ENCODE measurements at regions not wholly inside any gene's neighbourhood (a gene's known extent, or its start where the extent isn't known, plus 50 kb on each side); places are given as distances from the start of the nearest gene placed in this dataset.
"Not testable (repeated sequence)": the region's sequence is repeated elsewhere in the genome, so short reads cannot be mapped to it uniquely, and the experiment has no call there.

DNA sequence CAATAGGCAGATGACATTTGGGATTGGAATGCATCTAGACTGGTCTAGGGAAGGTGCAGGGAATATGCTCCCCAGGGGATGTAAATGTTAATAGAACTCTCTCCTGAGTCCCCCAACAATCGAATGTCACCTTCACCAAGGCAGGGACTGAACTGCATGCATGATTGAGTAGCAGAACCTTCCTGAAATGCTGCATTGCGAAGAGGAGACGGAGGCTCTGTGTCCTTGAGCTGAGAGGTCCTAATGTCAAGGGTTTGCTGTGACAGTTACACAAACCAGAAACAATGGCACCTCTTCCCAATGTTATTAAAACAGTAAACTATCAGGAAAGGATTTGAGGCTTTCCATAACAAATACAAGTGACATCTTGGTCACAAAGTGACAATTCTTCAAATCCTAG, 117.5 kb upstream of the SFSWAP start:
- intact Hi-C loops (cut with micrococcal nuclease) = no loop called here
- no peaks in the 10 kb centered on the region for H3K9me3 Mint-ChIP-seq
- H3K27me3 Mint-ChIP-seq = peaks cover 2% of the 10 kb centered on the region
- peaks cover 56% of the 10 kb centered on the region for H3K4me1 Mint-ChIP-seq (ENCODE audit: low read depth)
- no peaks in the 10 kb centered on the region for H3K36me3 Mint-ChIP-seq (ENCODE audit: low read depth)
- H3K27ac Mint-ChIP-seq = peak overlapping the region; percentile 63
- no peak overlapping the region for H3K4me3 Mint-ChIP-seq

DNA sequence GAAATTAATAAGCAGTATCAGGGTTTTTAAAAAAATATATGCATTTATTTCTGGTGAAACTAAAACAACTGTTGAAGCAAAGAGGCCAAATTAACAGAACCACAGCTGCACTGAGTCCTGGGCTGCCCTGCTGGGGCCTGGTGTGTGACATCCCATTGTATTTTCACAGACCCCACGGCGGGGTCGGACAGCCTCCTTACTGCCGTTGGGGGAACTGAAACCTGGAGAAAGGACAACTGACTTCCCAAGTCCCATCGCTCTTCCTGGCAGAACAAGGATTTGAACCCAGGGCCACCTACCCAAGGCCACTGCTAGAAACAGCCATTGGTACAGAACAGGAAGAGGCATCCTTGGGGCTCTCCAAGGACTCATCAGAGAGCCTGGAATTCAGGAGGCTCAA, 114.8 kb upstream of the SFSWAP start:
- H3K27me3 Mint-ChIP-seq = peaks cover 9% of the 10 kb centered on the region
- H3K27ac Mint-ChIP-seq = no peak overlapping the region
- no peaks in the 10 kb centered on the region for H3K9me3 Mint-ChIP-seq

DNA sequence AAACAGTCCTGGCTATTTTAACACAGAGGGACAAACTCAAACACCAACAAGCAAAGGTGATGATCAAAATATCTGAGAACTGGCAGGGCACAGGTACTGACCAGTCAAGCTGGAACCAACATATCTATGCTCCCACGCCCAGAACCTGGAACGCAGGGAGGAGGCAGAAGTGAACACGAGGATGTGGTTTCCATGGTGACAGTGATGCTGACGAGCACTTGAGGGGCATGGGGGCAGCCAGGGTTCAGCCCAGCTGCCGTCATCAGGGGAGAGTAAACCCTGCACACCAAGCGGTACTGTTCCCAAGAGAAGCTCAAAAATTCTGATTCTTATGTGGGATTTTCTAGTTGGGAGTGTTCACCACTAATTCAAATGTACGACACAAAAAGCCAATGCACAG, 113.6 kb upstream of the SFSWAP start:
- intact Hi-C loops (cut with micrococcal nuclease) = no loop called here
- Mint-ChIP-seq H3K27ac (no peak overlapping the region), H3K36me3 (ENCODE audit: low read depth) (no peaks in the 10 kb centered on the region), H3K4me1 (ENCODE audit: low read depth) (peaks cover 28% of the 10 kb centered on the region), H3K9me3 (no peaks in the 10 kb centered on the region), H3K4me3 (no peak overlapping the region), H3K27me3 (peaks cover 7% of the 10 kb centered on the region)

More for the DNA sequence above, 114.8 kb upstream of the SFSWAP start:
- H3K36me3 Mint-ChIP-seq (ENCODE audit: low read depth) = no peaks in the 10 kb centered on the region
- H3K4me1 Mint-ChIP-seq (ENCODE audit: low read depth) = peaks cover 38% of the 10 kb centered on the region
- intact Hi-C loops (cut with micrococcal nuclease) = no loop called here
- no peak overlapping the region for H3K4me3 Mint-ChIP-seq

DNA sequence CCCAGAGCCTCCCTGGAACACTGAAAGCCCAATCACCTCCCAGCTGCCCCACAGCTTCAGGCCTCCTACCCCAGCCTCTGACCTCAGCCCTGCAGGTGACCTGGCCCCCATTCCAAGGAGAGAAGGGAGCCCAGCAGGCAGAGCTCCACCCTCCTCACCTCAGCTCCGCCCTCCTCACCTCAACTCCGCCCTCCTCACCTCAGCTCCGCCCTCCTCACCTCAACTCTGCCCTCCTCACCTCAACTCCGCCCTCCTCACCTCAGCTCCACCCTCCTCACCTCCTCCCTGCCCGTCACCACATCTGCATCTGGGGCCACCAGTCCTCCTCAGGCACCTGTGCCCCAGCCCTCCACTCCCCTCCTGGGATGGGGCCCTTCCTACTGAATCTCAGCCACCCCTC, 112.2 kb upstream of the SFSWAP start:
- Mint-ChIP-seq H3K4me1 (ENCODE audit: low read depth) (peaks cover 26% of the 10 kb centered on the region), H3K27me3 (peaks cover 7% of the 10 kb centered on the region), H3K27ac (no peak overlapping the region), H3K4me3 (no peak overlapping the region), H3K36me3 (ENCODE audit: low read depth) (no peaks in the 10 kb centered on the region), H3K9me3 (no peaks in the 10 kb centered on the region)
- intact Hi-C loops (cut with micrococcal nuclease) = no loop called here

DNA sequence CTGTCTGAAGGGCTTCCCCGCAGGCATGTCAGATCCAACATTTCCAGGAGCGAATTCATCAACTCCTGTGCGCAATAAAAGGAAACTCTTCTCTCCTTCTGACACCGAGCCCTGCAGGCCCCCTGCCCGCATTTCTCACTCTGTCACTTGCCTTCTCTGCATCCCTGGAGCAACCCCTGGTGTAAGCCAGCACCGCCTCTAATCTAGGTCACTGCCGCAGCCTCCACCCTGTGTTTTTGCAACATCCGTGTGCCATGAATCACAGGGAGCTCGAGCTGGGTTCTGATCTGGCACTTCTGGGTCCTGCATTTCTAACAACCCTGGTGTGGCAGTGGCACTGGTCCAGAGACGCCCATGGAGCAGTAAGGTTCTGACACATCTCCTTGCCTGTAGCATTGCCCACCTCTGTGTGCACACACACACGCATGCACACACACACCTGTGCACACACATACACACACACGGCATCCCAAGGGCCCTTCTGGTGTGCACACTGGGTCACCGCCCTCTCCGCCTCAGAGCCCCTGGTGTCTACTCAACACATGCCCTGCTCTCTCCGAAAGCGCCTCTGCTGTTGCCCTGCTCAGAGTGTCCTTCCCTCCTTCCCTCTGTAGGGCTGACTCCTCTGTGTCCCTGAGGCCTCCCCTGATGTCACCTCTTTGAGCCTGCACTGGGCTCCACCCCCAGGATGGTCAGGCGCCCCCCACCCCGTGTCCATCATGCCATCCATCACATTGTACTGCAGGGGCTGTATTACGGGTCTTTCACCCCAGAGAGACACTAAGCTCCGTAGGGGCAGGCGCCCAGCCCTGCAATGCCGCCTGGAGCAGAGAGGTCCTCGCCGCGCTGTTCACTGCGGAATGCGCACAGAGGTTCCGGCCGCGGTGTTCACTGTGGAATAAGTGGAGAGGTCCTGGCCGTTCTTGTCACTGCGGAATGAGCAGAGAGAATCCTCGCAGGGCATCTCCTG, 111.4 kb upstream of the SFSWAP start:
- Mint-ChIP-seq H3K4me3 (no peak overlapping the region), H3K4me1 (ENCODE audit: low read depth) (peaks cover 28% of the 10 kb centered on the region), H3K27ac (no peak overlapping the region), H3K36me3 (ENCODE audit: low read depth) (no peaks in the 10 kb centered on the region), H3K27me3 (peaks cover 7% of the 10 kb centered on the region), H3K9me3 (no peaks in the 10 kb centered on the region)
- intact Hi-C loops (cut with micrococcal nuclease) = no loop called here

DNA sequence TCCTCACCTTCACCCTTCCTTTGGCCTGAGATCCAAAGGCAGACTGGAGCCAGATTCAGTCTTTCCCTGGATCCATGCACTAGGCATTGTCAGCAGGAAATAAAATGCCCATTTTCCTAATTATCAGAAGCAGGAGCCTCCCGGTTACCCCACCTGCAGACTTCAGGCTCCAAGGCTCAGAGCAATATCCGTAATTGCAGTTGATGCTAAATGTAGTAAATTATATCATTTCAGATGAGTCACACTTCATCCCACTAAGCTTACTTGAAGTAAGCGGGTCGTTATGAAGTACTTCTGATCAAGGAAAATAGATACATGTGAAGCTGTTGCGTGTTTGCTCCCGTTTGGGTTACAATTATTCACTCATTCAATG, 110.7 kb upstream of the SFSWAP start:
- H3K36me3 Mint-ChIP-seq (ENCODE audit: low read depth) = no peaks in the 10 kb centered on the region
- intact Hi-C loops (cut with micrococcal nuclease) = no loop called here
- H3K9me3 Mint-ChIP-seq = no peaks in the 10 kb centered on the region
- H3K27me3 Mint-ChIP-seq = peaks cover 7% of the 10 kb centered on the region
- no peak overlapping the region for H3K4me3 Mint-ChIP-seq
- H3K27ac Mint-ChIP-seq = no peak overlapping the region
- H3K4me1 Mint-ChIP-seq (ENCODE audit: low read depth) = peaks cover 35% of the 10 kb centered on the region

DNA sequence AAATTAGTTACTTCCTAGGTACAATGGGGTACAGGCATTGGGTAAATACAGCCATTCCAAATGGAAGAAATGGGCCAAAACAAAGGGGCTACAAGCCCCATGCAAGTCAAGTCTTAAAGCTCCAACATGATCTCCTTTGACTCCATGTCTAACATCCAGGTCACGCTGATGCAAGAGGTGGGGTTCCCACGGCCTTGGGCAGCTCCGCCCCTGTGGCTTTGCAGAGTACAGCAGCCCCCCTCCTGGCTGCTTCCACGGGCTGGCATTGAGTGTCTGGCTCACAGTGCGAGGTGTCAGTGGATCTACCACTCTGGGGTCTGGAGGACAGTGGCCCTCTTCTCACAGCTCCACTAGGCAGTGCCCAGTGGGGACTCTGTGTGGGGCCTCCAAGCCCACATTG, 109.4 kb upstream of the SFSWAP start:
- intact Hi-C loops (cut with micrococcal nuclease); H3K27ac Mint-ChIP-seq; H3K4me3 Mint-ChIP-seq; H3K36me3 Mint-ChIP-seq (ENCODE audit: low read depth); H3K9me3 Mint-ChIP-seq; H3K27me3 Mint-ChIP-seq: not testable (repeated sequence)
- H3K4me1 Mint-ChIP-seq (ENCODE audit: low read depth) = peaks cover 48% of the 10 kb centered on the region

DNA sequence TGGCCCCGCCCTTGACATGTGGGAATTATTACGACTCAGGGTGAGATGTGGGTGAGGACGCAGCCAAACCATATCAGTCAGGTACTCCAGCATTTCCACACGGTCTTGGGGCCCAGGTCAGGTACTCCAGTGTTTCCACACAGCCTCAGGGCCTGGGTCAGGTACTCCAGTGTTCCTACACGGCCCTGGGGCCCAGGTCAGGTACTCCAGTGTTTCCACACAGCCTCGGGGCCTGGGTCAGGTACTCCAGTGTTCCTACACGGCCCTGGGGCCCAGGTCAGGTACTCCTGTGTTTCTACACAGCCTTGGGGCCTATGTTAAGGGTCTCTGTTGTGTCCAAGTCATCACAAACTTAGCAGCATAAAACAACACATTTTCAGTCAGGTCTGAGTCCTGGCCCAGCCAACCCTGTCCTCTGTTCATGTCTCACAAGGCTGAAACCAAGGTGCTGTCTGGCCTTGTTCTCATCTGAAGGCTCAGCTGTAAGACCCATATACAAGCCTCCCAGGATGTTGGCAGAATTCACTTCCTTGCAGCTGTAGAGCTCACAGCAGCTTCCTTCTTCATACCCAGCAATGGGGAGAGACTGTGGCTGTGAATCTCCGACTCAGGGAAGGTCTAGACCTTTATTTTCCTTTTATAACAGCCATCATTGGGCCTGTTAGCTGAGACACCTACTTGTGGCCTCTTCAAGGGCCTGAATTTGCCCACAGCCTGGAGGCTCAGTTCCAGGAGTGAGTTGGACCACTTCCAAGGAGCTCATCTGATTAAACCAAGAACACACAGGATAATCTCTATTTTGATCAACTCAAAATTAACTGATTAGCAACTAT, 107.6 kb upstream of the SFSWAP start:
- H3K4me1 Mint-ChIP-seq (ENCODE audit: low read depth) = peaks cover 65% of the 10 kb centered on the region

DNA sequence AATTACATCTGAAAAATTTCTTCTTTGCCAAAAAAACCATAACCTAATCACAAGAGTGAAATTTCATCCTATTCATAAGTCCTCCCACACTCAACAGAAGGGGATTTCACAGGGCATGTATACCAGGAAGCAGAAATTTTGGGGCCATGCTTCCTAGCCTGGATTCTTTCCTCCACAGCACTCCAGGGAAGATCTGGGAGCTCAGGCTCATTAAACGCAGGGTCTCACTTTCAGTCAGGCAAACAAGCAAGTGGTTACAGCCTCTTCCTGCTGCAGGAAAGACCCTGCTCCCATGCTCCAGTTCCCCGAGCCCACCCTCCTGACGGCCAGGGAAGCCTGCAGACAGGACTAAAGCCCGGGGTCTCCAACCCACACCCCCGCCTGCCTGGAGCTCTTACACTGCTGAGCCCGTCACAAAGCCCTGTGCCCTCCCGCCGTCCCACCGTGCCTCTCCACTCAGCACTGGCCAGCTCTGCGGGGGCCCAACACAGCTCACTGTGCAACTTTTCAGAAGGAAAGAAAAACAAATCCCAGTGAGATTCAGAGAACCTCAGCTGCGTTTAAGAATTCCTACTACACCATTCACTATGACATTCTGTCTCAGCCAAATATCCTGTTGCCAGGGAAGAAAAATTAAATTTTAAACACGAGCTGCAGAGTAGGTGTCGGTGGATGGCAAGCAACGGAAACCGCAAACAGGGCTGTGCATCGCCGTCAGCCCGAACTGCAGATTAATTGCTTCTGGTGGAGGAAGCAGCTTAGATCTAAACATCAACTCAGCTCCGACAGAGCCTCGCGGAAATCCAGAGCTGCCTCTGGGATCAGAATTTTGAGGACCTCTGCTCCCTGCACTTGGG, 106.7 kb upstream of the SFSWAP start:
- H3K27ac Mint-ChIP-seq = peak overlapping the region; percentile 75
- no peaks in the 10 kb centered on the region for H3K9me3 Mint-ChIP-seq
- intact Hi-C loops (cut with micrococcal nuclease) = no loop called here
- H3K27me3 Mint-ChIP-seq = peaks cover 4% of the 10 kb centered on the region
- H3K36me3 Mint-ChIP-seq (ENCODE audit: low read depth) = no peaks in the 10 kb centered on the region
- H3K4me3 Mint-ChIP-seq = peak overlapping the region; percentile 40
- H3K4me1 Mint-ChIP-seq (ENCODE audit: low read depth) = peaks cover 64% of the 10 kb centered on the region

More for the DNA sequence above, 107.6 kb upstream of the SFSWAP start:
- no peaks in the 10 kb centered on the region for H3K36me3 Mint-ChIP-seq (ENCODE audit: low read depth)
- intact Hi-C loops (cut with micrococcal nuclease) = no loop called here
- peak overlapping the region; percentile 75 for H3K27ac Mint-ChIP-seq
- peaks cover 7% of the 10 kb centered on the region for H3K27me3 Mint-ChIP-seq
- H3K9me3 Mint-ChIP-seq = no peaks in the 10 kb centered on the region
- no peak overlapping the region for H3K4me3 Mint-ChIP-seq

DNA sequence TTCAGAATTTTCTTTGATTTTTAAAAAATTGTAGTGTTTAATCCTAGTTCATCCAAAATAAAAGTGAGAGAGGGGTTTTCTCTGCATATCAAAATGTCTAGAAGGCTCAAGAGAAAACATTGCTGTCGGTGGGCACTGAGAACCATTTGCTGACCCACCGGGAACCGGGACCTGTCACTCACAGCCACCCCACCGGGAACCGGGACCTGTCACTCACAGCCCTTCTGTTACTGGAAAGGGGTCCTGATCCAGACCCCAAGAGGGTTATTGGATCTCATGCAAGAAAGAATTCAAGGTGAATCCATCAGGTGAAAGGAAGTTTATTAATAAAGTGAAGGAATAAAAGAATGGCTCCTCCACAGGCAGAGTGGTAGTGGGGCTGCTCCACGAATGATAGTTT, 106.0 kb upstream of the SFSWAP start:
- H3K36me3 Mint-ChIP-seq (ENCODE audit: low read depth) = no peaks in the 10 kb centered on the region
- no peak overlapping the region for H3K4me3 Mint-ChIP-seq
- H3K9me3 Mint-ChIP-seq = no peaks in the 10 kb centered on the region
- peak overlapping the region; percentile 75 for H3K27ac Mint-ChIP-seq
- intact Hi-C loops (cut with micrococcal nuclease) = loop anchor here (5.0 kb wide), 1 partner anchor 107 kb away; the partner anchor contains the start of gene SFSWAP
- H3K27me3 Mint-ChIP-seq = peaks cover 2% of the 10 kb centered on the region
- H3K4me1 Mint-ChIP-seq (ENCODE audit: low read depth) = peaks cover 64% of the 10 kb centered on the region

DNA sequence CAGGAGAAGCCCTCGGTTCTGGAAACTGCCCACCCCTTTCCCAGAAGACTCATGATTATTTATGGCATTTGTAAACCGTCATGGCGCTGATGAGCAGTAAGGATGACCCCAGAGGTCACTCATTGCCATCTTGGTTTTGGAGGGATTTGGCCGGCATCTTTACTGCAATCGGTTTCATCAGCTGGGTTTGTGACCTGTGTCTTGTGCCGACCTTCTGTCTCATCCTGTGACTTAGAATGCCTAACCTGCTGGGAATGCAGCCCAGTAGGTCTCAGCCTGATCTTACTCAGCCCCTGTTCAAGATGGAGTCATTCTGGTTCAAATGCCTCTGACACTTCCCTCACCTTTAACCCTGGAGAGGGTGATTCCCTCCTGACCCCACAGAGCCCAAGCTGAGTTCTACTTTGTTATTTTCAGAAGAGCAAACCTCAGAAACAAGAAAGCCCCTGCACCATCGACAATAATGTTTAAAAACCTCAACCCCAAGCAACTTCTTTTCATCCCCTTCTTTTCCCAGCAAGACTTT, 105.5 kb upstream of the SFSWAP start:
- Mint-ChIP-seq H3K27me3 (no peaks in the 10 kb centered on the region), H3K4me3 (no peak overlapping the region), H3K36me3 (ENCODE audit: low read depth) (no peaks in the 10 kb centered on the region), H3K9me3 (no peaks in the 10 kb centered on the region), H3K27ac (peak overlapping the region; percentile 75), H3K4me1 (ENCODE audit: low read depth) (peaks cover 64% of the 10 kb centered on the region)
- intact Hi-C loops (cut with micrococcal nuclease) = loop anchor here (5.0 kb wide), 1 partner anchor 107 kb away; the partner anchor contains the start of gene SFSWAP

DNA sequence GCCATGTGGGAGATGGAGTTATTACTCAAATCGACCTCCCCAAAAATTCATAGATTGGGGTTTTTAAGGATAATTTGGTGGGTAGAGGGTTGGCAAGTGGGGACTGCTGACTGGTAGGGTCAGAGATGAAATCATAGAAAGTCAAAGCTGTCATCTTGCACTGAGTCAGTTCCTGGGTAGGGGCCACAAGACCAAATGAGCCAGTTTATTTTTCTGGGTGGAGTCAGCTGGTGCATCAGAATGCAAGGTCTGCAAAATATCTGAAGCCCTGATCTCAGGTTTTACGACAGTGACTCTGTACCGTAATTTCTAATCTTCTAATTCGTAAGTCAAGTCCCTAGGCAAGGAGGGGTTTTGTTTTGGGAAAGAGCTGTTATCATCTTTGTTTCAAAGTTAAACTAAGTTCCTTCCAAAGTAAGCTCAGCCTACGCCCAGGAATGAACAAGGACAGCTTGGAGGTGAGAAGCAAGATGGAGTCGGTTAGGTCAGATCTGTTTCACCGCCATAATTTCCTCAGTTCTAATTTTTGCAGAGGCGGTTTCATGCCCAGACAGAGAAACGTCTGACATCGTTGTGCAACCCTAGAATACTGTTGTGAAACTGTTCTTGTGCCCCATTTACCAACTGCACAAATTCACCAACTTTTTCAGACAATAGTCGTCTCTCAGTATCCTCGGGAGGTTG, 104.5 kb upstream of the SFSWAP start:
- H3K27ac Mint-ChIP-seq = peak overlapping the region; percentile 75
- no peak overlapping the region for H3K4me3 Mint-ChIP-seq

More for the DNA sequence above, 104.5 kb upstream of the SFSWAP start:
- no peaks in the 10 kb centered on the region for H3K36me3 Mint-ChIP-seq (ENCODE audit: low read depth)
- H3K9me3 Mint-ChIP-seq = no peaks in the 10 kb centered on the region
- intact Hi-C loops (cut with micrococcal nuclease) = loop anchor here (5.0 kb wide), 1 partner anchor 106 kb away; the partner anchor contains the start of gene SFSWAP
- H3K27me3 Mint-ChIP-seq = peaks cover 3% of the 10 kb centered on the region
- H3K4me1 Mint-ChIP-seq (ENCODE audit: low read depth) = peaks cover 64% of the 10 kb centered on the region

Measured in dendritic cell treated with granulocyte-macrophage colony-stimulating factor and Interleukin-4, amounts not matched to agents 40 ng/mL and 50 ng/mL, for 4 days (primary cell).